Uterus (tissue), 2 donors: ENCODE measurements at regions not wholly inside any gene's neighbourhood (a gene's known extent, or its start where the extent isn't known, plus 50 kb on each side); places are given as distances from the start of the nearest gene placed in this dataset.

Experiments used
- POLR2A ChIP-seq, 2 donors: fragments of 450-650 bp; IDR thresholded peaks; one replicate each; pipeline ENCODE4 v1.6.1; 2016; ENCODE audit warnings: antibody characterized with exemption in 2 of 2, mild to moderate bottlenecking in 1 of 2, moderate library complexity in 1 of 2
- TF ChIP-seq, protein P1 (sequence below), 4 experiments: fragments of 200-600 bp in 2 of 4; fragments of 450-650 bp in 2 of 4; sonication (generic) in 2 of 4; IDR thresholded peaks; one replicate each; pipeline ENCODE4 v1.5.1; 2016 to 2019; ENCODE audit warnings: antibody characterized with exemption in 4 of 4, mild to moderate bottlenecking in 2 of 4, moderate library complexity in 1 of 4

GRCh38 chr22:49586244-49586748 lies 241.4 kb downstream of the BRD1 start:
- TF ChIP-seq POLR2A (IDR thresholded peaks at IDR 0.05): no peak
- TF ChIP-seq, protein P1, sequence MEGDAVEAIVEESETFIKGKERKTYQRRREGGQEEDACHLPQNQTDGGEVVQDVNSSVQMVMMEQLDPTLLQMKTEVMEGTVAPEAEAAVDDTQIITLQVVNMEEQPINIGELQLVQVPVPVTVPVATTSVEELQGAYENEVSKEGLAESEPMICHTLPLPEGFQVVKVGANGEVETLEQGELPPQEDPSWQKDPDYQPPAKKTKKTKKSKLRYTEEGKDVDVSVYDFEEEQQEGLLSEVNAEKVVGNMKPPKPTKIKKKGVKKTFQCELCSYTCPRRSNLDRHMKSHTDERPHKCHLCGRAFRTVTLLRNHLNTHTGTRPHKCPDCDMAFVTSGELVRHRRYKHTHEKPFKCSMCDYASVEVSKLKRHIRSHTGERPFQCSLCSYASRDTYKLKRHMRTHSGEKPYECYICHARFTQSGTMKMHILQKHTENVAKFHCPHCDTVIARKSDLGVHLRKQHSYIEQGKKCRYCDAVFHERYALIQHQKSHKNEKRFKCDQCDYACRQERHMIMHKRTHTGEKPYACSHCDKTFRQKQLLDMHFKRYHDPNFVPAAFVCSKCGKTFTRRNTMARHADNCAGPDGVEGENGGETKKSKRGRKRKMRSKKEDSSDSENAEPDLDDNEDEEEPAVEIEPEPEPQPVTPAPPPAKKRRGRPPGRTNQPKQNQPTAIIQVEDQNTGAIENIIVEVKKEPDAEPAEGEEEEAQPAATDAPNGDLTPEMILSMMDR (IDR thresholded peaks at IDR 0.05): no peak
